ENCODE measurements at regions not wholly inside any gene's neighbourhood (a gene's known extent, or its start where the extent isn't known, plus 50 kb on each side); places are given as distances from the start of the nearest gene placed in this dataset.

- Histone ChIP-seq H3K27ac (ENCODE audit: low read depth) (no peak overlapping the region), H4K20me1 (replicated peaks; ENCODE audit: insufficient read depth) (no peaks in the 10 kb centered on the region), H3K9me2 (ENCODE audit: insufficient read depth) (no peaks in the 10 kb centered on the region), H3K36me3 (ENCODE audit: insufficient read depth) (no peaks in the 10 kb centered on the region), H3K4me2 (no peak overlapping the region), H3K27me3 (ENCODE audit: insufficient read depth) (no peaks in the 10 kb centered on the region), H3K4me3 (no peak overlapping the region), H3K79me2 (replicated peaks; ENCODE audit: insufficient read depth) (no peaks in the 10 kb centered on the region), H3F3A (replicated peaks; ENCODE audit: low read depth) (no peaks in the 10 kb centered on the region), H3K4me1 (ENCODE audit: insufficient read depth) (no peaks in the 10 kb centered on the region), H2AFZ (peak overlapping the region; percentile 70; the same call in 1 of the 2 replicates)
- Mint-ChIP-seq H3K4me1 (no peaks in the 10 kb centered on the region), H3K27me3 (ENCODE audit: insufficient read depth, low read depth, poor library complexity) (no peaks in the 10 kb centered on the region), H3K27ac (no peak overlapping the region), H3K4me3 (no peak overlapping the region), H3K36me3 (ENCODE audit: low read depth) (no peaks in the 10 kb centered on the region), H3K9me3 (no peaks in the 10 kb centered on the region)
- ATAC-seq = no peak
- DNase-seq (ENCODE audit: low spot score) = no peak
- TF ChIP-seq JUNB (IDR thresholded peaks at IDR 0.05; ENCODE audit: unreplicated experiment) (no peak), CREB1 (CRISPR knock-in tag; IDR thresholded peaks at IDR 0.05; ENCODE audit: low read depth) (no peak), EZH2phosphoT487 (IDR thresholded peaks at IDR 0.05; ENCODE audit: unreplicated experiment) (no peak), EZH2 (IDR thresholded peaks at IDR 0.05; ENCODE audit: low read depth, unreplicated experiment) (no peak), ZNF114 (CRISPR knock-in tag; IDR thresholded peaks at IDR 0.05) (no peak), CTCF (conservative IDR thresholded peaks at IDR 0.05; ENCODE audit: low read depth in 2 of 2) (no peak), POLR2AphosphoS5 (IDR thresholded peaks at IDR 0.05; ENCODE audit: low read depth) (no peak), NANOG (IDR thresholded peaks at IDR 0.05; ENCODE audit: borderline replicate concordance) (no peak), ZNF331 (CRISPR knock-in tag; IDR thresholded peaks at IDR 0.05; ENCODE audit: low read depth) (no peak), STAT1 (IDR thresholded peaks at IDR 0.05; ENCODE audit: unreplicated experiment) (no peak)
- TF ChIP-seq, protein P1, sequence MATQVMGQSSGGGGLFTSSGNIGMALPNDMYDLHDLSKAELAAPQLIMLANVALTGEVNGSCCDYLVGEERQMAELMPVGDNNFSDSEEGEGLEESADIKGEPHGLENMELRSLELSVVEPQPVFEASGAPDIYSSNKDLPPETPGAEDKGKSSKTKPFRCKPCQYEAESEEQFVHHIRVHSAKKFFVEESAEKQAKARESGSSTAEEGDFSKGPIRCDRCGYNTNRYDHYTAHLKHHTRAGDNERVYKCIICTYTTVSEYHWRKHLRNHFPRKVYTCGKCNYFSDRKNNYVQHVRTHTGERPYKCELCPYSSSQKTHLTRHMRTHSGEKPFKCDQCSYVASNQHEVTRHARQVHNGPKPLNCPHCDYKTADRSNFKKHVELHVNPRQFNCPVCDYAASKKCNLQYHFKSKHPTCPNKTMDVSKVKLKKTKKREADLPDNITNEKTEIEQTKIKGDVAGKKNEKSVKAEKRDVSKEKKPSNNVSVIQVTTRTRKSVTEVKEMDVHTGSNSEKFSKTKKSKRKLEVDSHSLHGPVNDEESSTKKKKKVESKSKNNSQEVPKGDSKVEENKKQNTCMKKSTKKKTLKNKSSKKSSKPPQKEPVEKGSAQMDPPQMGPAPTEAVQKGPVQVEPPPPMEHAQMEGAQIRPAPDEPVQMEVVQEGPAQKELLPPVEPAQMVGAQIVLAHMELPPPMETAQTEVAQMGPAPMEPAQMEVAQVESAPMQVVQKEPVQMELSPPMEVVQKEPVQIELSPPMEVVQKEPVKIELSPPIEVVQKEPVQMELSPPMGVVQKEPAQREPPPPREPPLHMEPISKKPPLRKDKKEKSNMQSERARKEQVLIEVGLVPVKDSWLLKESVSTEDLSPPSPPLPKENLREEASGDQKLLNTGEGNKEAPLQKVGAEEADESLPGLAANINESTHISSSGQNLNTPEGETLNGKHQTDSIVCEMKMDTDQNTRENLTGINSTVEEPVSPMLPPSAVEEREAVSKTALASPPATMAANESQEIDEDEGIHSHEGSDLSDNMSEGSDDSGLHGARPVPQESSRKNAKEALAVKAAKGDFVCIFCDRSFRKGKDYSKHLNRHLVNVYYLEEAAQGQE (IDR thresholded peaks at IDR 0.05; ENCODE audit: unreplicated experiment) = no peak
Observed at GRCh38 chr7:84941291-84941690, 245.6 kb downstream of the SEMA3D start.

DNA sequence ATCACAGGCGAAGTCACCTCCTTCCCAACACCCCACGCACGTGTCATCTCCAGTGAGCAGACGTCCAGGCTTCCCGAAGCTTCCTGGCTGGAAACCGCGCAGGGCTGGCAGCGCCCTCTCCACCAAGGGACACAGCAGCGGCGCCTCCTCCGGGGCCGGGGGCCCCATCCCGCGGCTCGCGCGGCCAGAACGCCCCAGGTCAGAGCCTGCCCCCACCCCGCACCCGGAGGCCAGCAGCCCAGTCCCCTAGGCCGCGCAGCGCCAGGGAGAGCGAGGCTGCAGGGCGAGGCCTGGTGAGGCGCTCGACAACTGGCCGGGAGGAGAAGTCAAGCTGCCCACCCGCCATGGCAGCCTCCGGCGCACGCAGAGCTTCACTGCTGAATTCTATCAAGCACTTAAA lies 247.0 kb downstream of the SEMA3D start:
- Mint-ChIP-seq H3K36me3 (ENCODE audit: low read depth) (no peaks in the 10 kb centered on the region), H3K27ac (no peak overlapping the region), H3K4me3 (no peak overlapping the region), H3K27me3 (ENCODE audit: insufficient read depth, low read depth, poor library complexity) (no peaks in the 10 kb centered on the region), H3K4me1 (no peaks in the 10 kb centered on the region), H3K9me3 (no peaks in the 10 kb centered on the region)
- Histone ChIP-seq H3K27ac (ENCODE audit: low read depth) (no peak overlapping the region), H3K4me2 (no peak overlapping the region), H3F3A (replicated peaks; ENCODE audit: low read depth) (no peaks in the 10 kb centered on the region), H3K4me1 (ENCODE audit: insufficient read depth) (no peaks in the 10 kb centered on the region), H3K79me2 (replicated peaks; ENCODE audit: insufficient read depth) (no peaks in the 10 kb centered on the region), H3K27me3 (ENCODE audit: insufficient read depth) (no peaks in the 10 kb centered on the region), H4K20me1 (replicated peaks; ENCODE audit: insufficient read depth) (no peaks in the 10 kb centered on the region), H3K36me3 (ENCODE audit: insufficient read depth) (no peaks in the 10 kb centered on the region), H2AFZ (no peak overlapping the region), H3K9me2 (ENCODE audit: insufficient read depth) (no peaks in the 10 kb centered on the region), H3K4me3 (no peak overlapping the region)
- DNase-seq (ENCODE audit: low spot score) (no peak), ATAC-seq (no peak)
- no peak for TF ChIP-seq CREB1 (CRISPR knock-in tag; IDR thresholded peaks at IDR 0.05; ENCODE audit: low read depth)
- no peak for TF ChIP-seq EZH2phosphoT487 (IDR thresholded peaks at IDR 0.05; ENCODE audit: unreplicated experiment)
- TF ChIP-seq JUNB (IDR thresholded peaks at IDR 0.05; ENCODE audit: unreplicated experiment) = no peak
- TF ChIP-seq, protein P1 (IDR thresholded peaks at IDR 0.05; ENCODE audit: unreplicated experiment) = no peak
- no peak for TF ChIP-seq ZNF114 (CRISPR knock-in tag; IDR thresholded peaks at IDR 0.05)
- TF ChIP-seq, protein P2, sequence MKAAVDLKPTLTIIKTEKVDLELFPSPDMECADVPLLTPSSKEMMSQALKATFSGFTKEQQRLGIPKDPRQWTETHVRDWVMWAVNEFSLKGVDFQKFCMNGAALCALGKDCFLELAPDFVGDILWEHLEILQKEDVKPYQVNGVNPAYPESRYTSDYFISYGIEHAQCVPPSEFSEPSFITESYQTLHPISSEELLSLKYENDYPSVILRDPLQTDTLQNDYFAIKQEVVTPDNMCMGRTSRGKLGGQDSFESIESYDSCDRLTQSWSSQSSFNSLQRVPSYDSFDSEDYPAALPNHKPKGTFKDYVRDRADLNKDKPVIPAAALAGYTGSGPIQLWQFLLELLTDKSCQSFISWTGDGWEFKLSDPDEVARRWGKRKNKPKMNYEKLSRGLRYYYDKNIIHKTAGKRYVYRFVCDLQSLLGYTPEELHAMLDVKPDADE (IDR thresholded peaks at IDR 0.05) = no peak
- no peak for TF ChIP-seq STAT1 (IDR thresholded peaks at IDR 0.05; ENCODE audit: unreplicated experiment)
- no peak for TF ChIP-seq CTCF (conservative IDR thresholded peaks at IDR 0.05; ENCODE audit: low read depth in 2 of 2)
- no peak for TF ChIP-seq POLR2AphosphoS5 (IDR thresholded peaks at IDR 0.05; ENCODE audit: low read depth)

All from GM23338 (cell line).